WTC11 (cell line): ENCODE measurements at regions not wholly inside any gene's neighbourhood (a gene's known extent, or its start where the extent isn't known, plus 50 kb on each side); places are given as distances from the start of the nearest gene placed in this dataset.

Source experiments
- ATF3 ChIP-seq: sonication (generic); formaldehyde crosslinking; conservative IDR thresholded peaks from 2 replicates; pipeline ENCODE4 v1.8.1; 2022; ENCODE audit warnings: mild to moderate bottlenecking, missing genetic modification reagents
- CTCF ChIP-seq: fragments of 200-600 bp; IDR thresholded peaks from 2 replicates; pipeline ENCODE4 v1.8.0; 2022; ENCODE audit warnings: antibody characterized with exemption
- ERG ChIP-seq: fragments of 250-450 bp; sonication (Bioruptor Pico); IDR thresholded peaks from 2 replicates; pipeline ENCODE4 v1.8.0; 2021; ENCODE audit warnings: mild to moderate bottlenecking
- ETV6 ChIP-seq: sonication (generic); formaldehyde crosslinking; IDR thresholded peaks from 2 replicates; pipeline ENCODE4 v1.8.1; 2022; ENCODE audit warnings: mild to moderate bottlenecking, missing genetic modification reagents
- HMGXB4 ChIP-seq: sonication (generic); formaldehyde crosslinking; IDR thresholded peaks from 2 replicates; pipeline ENCODE4 v1.8.1; 2023; ENCODE audit warnings: mild to moderate bottlenecking, moderate library complexity, missing genetic modification reagents
- MYBL2 ChIP-seq: sonication (generic); formaldehyde crosslinking; IDR thresholded peaks from 2 replicates; pipeline ENCODE4 v1.8.1; 2023; ENCODE audit warnings: mild to moderate bottlenecking, moderate library complexity, missing genetic modification reagents
- NFE2L1 ChIP-seq: sonication (generic); formaldehyde crosslinking; IDR thresholded peaks from 2 replicates; pipeline ENCODE4 v1.8.1; 2023; ENCODE audit warnings: missing genetic modification reagents
- NFYB ChIP-seq: sonication (generic); formaldehyde crosslinking; conservative IDR thresholded peaks from 2 replicates; pipeline ENCODE4 v1.8.0; 2022; ENCODE audit warnings: low read depth, missing genetic modification reagents
- STAT6 ChIP-seq: sonication (generic); formaldehyde crosslinking; conservative IDR thresholded peaks from 2 replicates; pipeline ENCODE4 v1.8.1; 2023; ENCODE audit warnings: mild to moderate bottlenecking, low read depth, missing genetic modification reagents, moderate library complexity
- USF2 ChIP-seq: sonication (generic); formaldehyde crosslinking; IDR thresholded peaks from 2 replicates; pipeline ENCODE4 v1.8.1; 2023; ENCODE audit warnings: mild to moderate bottlenecking, missing genetic modification reagents, moderate library complexity
- ZNF281 ChIP-seq: sonication (generic); formaldehyde crosslinking; IDR thresholded peaks from 2 replicates; pipeline ENCODE4 v1.8.0; 2023; ENCODE audit warnings: mild to moderate bottlenecking, missing genetic modification reagents

- TF ChIP-seq CTCF, result no peak
- no peak for TF ChIP-seq ETV6 (CRISPR knock-in tag)
- no peak for TF ChIP-seq NFYB (CRISPR knock-in tag)
- TF ChIP-seq ERG (CRISPR knock-in tag), result no peak
- no peak for TF ChIP-seq STAT6 (CRISPR knock-in tag)
- no peak for TF ChIP-seq NFE2L1 (CRISPR knock-in tag)
- TF ChIP-seq MYBL2 (CRISPR knock-in tag), result no peak
- TF ChIP-seq HMGXB4, result no peak
- no peak for TF ChIP-seq ZNF281 (CRISPR knock-in tag)
- no peak for TF ChIP-seq ATF3 (CRISPR knock-in tag)
- no peak for TF ChIP-seq USF2
Observed at GRCh38 chr5:60483050-60483449, 216.9 kb downstream of the DEPDC1B start.
